Lung (tissue), 11 donors: ENCODE measurements at regions not wholly inside any gene's neighbourhood (a gene's known extent, or its start where the extent isn't known, plus 50 kb on each side); places are given as distances from the start of the nearest gene placed in this dataset.

ENCODE experiments used
- ATAC-seq: fragments of 200-7000 bp; cut with Tn5 transposase; one replicate; pipeline ENCODE4 v1.9.1; 2020; ENCODE audit warnings: moderate number of reproducible peaks; ENCODE audit not compliant: insufficient read depth, low FRiP score
- DNase-seq, 3 donors: peaks; one replicate each; pipeline ENCODE4 v3.0.0-alpha.2; 2013 to 2017
- H3K27ac ChIP-seq, 2 donors: one replicate each; pipeline ENCODE4 v1.5.1; 2013; ENCODE audit warnings: mild to moderate bottlenecking in 2 of 2, moderate library complexity in 2 of 2, control low read depth in 1 of 2, inconsistent platforms in 1 of 2, low read depth in 1 of 2, low read length in 1 of 2
- H3K27me3 ChIP-seq, 3 donors: one replicate each; pipeline ENCODE4 v1.5.1; 2013; ENCODE audit warnings: low read length in 2 of 3; ENCODE audit not compliant: control insufficient read depth in 3 of 3, insufficient read depth in 3 of 3
- H3K36me3 ChIP-seq, 4 donors: one replicate each; pipeline ENCODE4 v1.5.1; 2013; ENCODE audit warnings: low read length in 4 of 4, mild to moderate bottlenecking in 1 of 4, moderate library complexity in 1 of 4; ENCODE audit not compliant: control insufficient read depth in 4 of 4, insufficient read depth in 4 of 4
- H3K4me1 ChIP-seq, 5 donors: one replicate each; pipeline ENCODE4 v1.5.1; 2013; ENCODE audit warnings: low read length in 5 of 5, mild to moderate bottlenecking in 2 of 5, moderate library complexity in 1 of 5; ENCODE audit not compliant: control insufficient read depth in 5 of 5, insufficient read depth in 5 of 5
- H3K4me3 ChIP-seq: one replicate; pipeline ENCODE4 v1.5.1; 2013; ENCODE audit warnings: mild to moderate bottlenecking, control low read depth, moderate library complexity
- H3K9ac ChIP-seq, 2 donors: one replicate each; pipeline ENCODE4 v1.5.1; 2013; ENCODE audit warnings: low read length in 2 of 2, control low read depth in 1 of 2; ENCODE audit not compliant: insufficient read depth in 1 of 2
- H3K9me3 ChIP-seq, 4 donors: one replicate each; pipeline ENCODE4 v1.5.1; 2013; ENCODE audit warnings: low read length in 3 of 4, mild to moderate bottlenecking in 1 of 4, moderate library complexity in 1 of 4; ENCODE audit not compliant: control insufficient read depth in 4 of 4, insufficient read depth in 3 of 4
- CTCF ChIP-seq: IDR thresholded peaks from 2 replicates; pipeline ENCODE4 v1.5.1; 2012; ENCODE audit warnings: mild to moderate bottlenecking; ENCODE audit errors: control extremely low read depth, extremely low read depth
- WGBS, 2 donors: extraction: QIAGEN DNeasy Blood & Tissue Kit; methylation state at CpG; one replicate each; pipeline ENCODE4 v1.1.7; 2013; 5-methylcytosine and 5-hydroxymethylcytosine counted together
- donor health status: control.
- donor health status: control.
- donor health status: Bipolar disorder and iron deficiency.
- donor health status: healthy.
- donor health status: DM: yes; HTN: yes; CAD: no.

DNA sequence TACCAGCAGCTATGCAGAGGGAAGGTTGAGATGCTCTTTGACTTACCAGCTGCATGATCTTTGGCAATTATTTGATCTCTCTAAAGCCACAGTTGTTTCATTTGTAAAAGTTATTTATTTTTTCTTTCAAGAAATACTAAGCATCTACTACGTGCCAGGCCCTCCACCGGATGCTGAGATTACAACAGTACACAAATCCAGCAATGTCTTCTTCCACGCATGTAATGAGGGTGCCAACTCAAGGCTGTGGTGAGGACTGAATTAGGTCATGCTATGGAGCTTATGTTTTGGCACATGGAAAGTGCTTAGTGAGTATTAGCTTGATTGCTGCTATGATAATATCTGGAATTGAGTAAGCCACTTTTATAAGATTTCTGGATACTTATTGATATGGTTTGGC, 358.2 kb downstream of the IRS2 start:
- Histone ChIP-seq H3K9me3 (peaks cover 0 to 3% (median 0%) of the 10 kb centered on the region in 4 donors), H3K27ac (no peak overlapping the region), H3K4me1 (no peaks in the 10 kb centered on the region), H3K36me3 (no peaks in the 10 kb centered on the region), H3K4me3 (no peak overlapping the region), H3K9ac (no peak overlapping the region), H3K27me3 (no peaks in the 10 kb centered on the region)
- ATAC-seq: no peak
- 88 to 91% methylated on average over 3 of the region's 3 CpGs for WGBS, 2 donors
- TF ChIP-seq CTCF: no peak
- DNase-seq: no peak

GRCh38 chr13:109427695-109428094, 358.7 kb downstream of the IRS2 start:
- ATAC-seq: no peak
- Histone ChIP-seq H3K27ac (no peak overlapping the region), H3K9ac (no peak overlapping the region), H3K4me3 (no peak overlapping the region), H3K9me3 (peaks cover 0 to 2% (median 0%) of the 10 kb centered on the region in 4 donors), H3K27me3 (no peaks in the 10 kb centered on the region), H3K4me1 (no peaks in the 10 kb centered on the region), H3K36me3 (no peaks in the 10 kb centered on the region)
- TF ChIP-seq CTCF: no peak
- WGBS, 2 donors: 76 to 83% methylated on average over 3 of the region's 3 CpGs
- DNase-seq: no peak

DNA sequence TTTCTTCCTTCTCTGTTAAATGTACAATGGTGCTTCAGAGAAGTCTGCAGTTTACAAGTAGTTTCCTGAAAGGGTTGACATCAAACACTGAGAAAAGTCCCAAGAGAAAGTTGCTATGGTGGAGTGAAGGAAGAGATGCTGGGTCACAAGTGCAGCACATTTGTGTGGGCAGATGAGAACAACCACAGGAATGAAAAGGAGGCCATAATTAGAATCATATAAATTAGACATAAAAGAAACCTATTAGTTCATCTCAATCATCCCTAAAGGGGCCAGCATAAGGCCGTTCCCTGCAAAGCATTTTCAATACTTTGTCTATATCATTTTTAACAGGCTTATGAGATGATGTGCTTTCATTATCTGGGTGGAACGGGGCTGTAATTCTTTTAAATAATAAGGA, 359.2 kb downstream of the IRS2 start:
- H3K9me3 ChIP-seq: no peaks in the 10 kb centered on the region
- H3K36me3 ChIP-seq: no peaks in the 10 kb centered on the region
- no peak for ATAC-seq
- H3K9ac ChIP-seq: no peak overlapping the region
- H3K27ac ChIP-seq: no peak overlapping the region
- no peaks in the 10 kb centered on the region for H3K27me3 ChIP-seq
- WGBS, 2 donors: 88% methylated on average over 2 of the region's 2 CpGs
- no peak overlapping the region for H3K4me3 ChIP-seq
- TF ChIP-seq CTCF: no peak
- H3K4me1 ChIP-seq: no peaks in the 10 kb centered on the region
- no peak for DNase-seq

GRCh38 chr13:109426690-109426990, 359.7 kb downstream of the IRS2 start:
- no peak overlapping the region for H3K4me3 ChIP-seq
- H3K9me3 ChIP-seq: no peaks in the 10 kb centered on the region
- ATAC-seq (no peak), DNase-seq (no peak)
- TF ChIP-seq CTCF: no peak
- H3K36me3 ChIP-seq: no peaks in the 10 kb centered on the region
- no peak overlapping the region for H3K27ac ChIP-seq
- no peaks in the 10 kb centered on the region for H3K4me1 ChIP-seq
- H3K9ac ChIP-seq: no peak overlapping the region
- no peaks in the 10 kb centered on the region for H3K27me3 ChIP-seq
- 77 to 83% methylated on average over 1 of the region's 1 CpG for WGBS, 2 donors
